A673 (cell line): ENCODE measurements at regions not wholly inside any gene's neighbourhood (a gene's known extent, or its start where the extent isn't known, plus 50 kb on each side); places are given as distances from the start of the nearest gene placed in this dataset.

Experiments
- BruUV-seq: library from RNA; stranded (reverse); fragments of 400-500 nt; replicated peaks from 2 replicates; lab custom pipeline; 2021; lab: Mats Ljungman, UMichigan
- CTCF ChIA-PET: fragments of 300-600 bp; sonication (Branson Sonifier 250); formaldehyde crosslinking; loops from one replicate; lab custom pipeline; 2022; ENCODE audit warnings: antibody characterized with exemption; lab: Charles Lee
- POLR2A ChIA-PET: fragments of 300-600 bp; sonication (Branson Sonifier 250); formaldehyde crosslinking; loops from one replicate; lab custom pipeline; 2022; ENCODE audit warnings: antibody characterized with exemption; ENCODE audit not compliant: low non-redundant PET; lab: Charles Lee
- DNase-seq: peaks from one replicate; pipeline ENCODE4 v3.0.0-alpha.2; 2015; ENCODE audit warnings: low spot score
- H3K27ac ChIP-seq: fragments of 200-600 bp; sonication (generic); 2 replicates; pipeline ENCODE4 v1.5.1; 2016; ENCODE audit warnings: mixed run types, low read depth, mild to moderate bottlenecking, mixed read lengths, antibody characterized with exemption, low read length; ENCODE audit not compliant: poor library complexity, severe bottlenecking
- H3K27me3 ChIP-seq: fragments of 200-600 bp; sonication (generic); replicated peaks from 2 replicates; pipeline ENCODE4 v1.6.1; 2017; ENCODE audit warnings: mixed run types, low read depth, mild to moderate bottlenecking, mixed read lengths, antibody characterized with exemption, low read length; ENCODE audit not compliant: insufficient read depth, poor library complexity
- H3K36me3 ChIP-seq: fragments of 200-600 bp; sonication (generic); 2 replicates; pipeline ENCODE4 v1.6.1; 2016; ENCODE audit warnings: mixed run types, mild to moderate bottlenecking, mixed read lengths, antibody characterized with exemption, low read length; ENCODE audit not compliant: insufficient read depth, poor library complexity, severe bottlenecking
- H3K4me1 ChIP-seq: fragments of 200-600 bp; sonication (generic); 2 replicates; pipeline ENCODE4 v1.6.1; 2017; ENCODE audit warnings: mixed run types, mild to moderate bottlenecking, mixed read lengths, antibody characterized with exemption, low read length; ENCODE audit not compliant: insufficient read depth, poor library complexity, severe bottlenecking
- H3K4me3 ChIP-seq: fragments of 200-600 bp; sonication (generic); 2 replicates; pipeline ENCODE4 v1.5.1; 2016; ENCODE audit warnings: low read depth, mixed run types, mild to moderate bottlenecking, mixed read lengths, low read length; ENCODE audit not compliant: poor library complexity, severe bottlenecking
- H3K9me3 ChIP-seq: fragments of 200-600 bp; sonication (generic); 2 replicates; pipeline ENCODE4 v1.6.1; 2016; ENCODE audit warnings: mixed run types, low read depth, mild to moderate bottlenecking, mixed read lengths, antibody characterized with exemption, low read length; ENCODE audit not compliant: poor library complexity, severe bottlenecking
- CTCF ChIP-seq: fragments of 300-800, 200-600 bp; sonication (generic); conservative IDR thresholded peaks from 2 replicates; pipeline ENCODE4 v1.5.1; 2017; ENCODE audit warnings: low read depth, mild to moderate bottlenecking, antibody characterized with exemption, low read length, moderate library complexity, mixed read lengths
- EZH2 ChIP-seq: fragments of 200-600 bp; sonication (generic); IDR thresholded peaks from 2 replicates; pipeline ENCODE4 v1.6.1; 2017; ENCODE audit warnings: borderline replicate concordance, low read depth, mild to moderate bottlenecking, mixed read lengths, antibody characterized with exemption, low read length; ENCODE audit not compliant: poor library complexity, severe bottlenecking
- intact Hi-C: fragments of 100-400 bp; cut with micrococcal nuclease; formaldehyde crosslinking; loops from one replicate; pipeline ENCODE4 v1.10.0; 2022; ENCODE audit not compliant: unreplicated experiment

GRCh38 chr16:63856537-63856936 lies 1265.3 kb downstream of the CDH11 start:
- ChIA-PET POLR2A (interaction anchor here (0.5 kb wide), 1 partner anchor 104 kb away, joined by 4 read pairs; no protein-coding TSS in a partner anchor), CTCF (no interaction called here)
- Histone ChIP-seq H3K36me3 (no peaks in the 10 kb centered on the region), H3K27me3 (no peaks in the 10 kb centered on the region), H3K27ac (no peak overlapping the region), H3K4me1 (no peaks in the 10 kb centered on the region), H3K9me3 (no peaks in the 10 kb centered on the region), H3K4me3 (no peak overlapping the region)
- BruUV-seq, result no TSS peak
- DNase-seq, result no peak
- intact Hi-C loops, result no loop called here
- TF ChIP-seq CTCF, result no peak
- TF ChIP-seq EZH2, result no peak

- no TSS peak for BruUV-seq
- H3K4me1 ChIP-seq, result no peaks in the 10 kb centered on the region
- ChIA-PET CTCF (no interaction called here), POLR2A (no interaction called here)
- intact Hi-C loops, result no loop called here
- no peaks in the 10 kb centered on the region for H3K27me3 ChIP-seq
- DNase-seq, result no peak
- H3K9me3 ChIP-seq, result no peaks in the 10 kb centered on the region
- TF ChIP-seq EZH2 (no peak), CTCF (no peak)
- H3K36me3 ChIP-seq, result no peaks in the 10 kb centered on the region
- no peak overlapping the region for H3K4me3 ChIP-seq
- no peak overlapping the region for H3K27ac ChIP-seq
These were observed 1270.9 kb downstream of the CDH11 start for GRCh38 chr16:63850979-63851378.

GRCh38 chr16:63841271-63841670 lies 1280.6 kb downstream of the CDH11 start:
- Histone ChIP-seq H3K27ac (no peak overlapping the region), H3K4me3 (no peak overlapping the region), H3K4me1 (no peaks in the 10 kb centered on the region), H3K27me3 (no peaks in the 10 kb centered on the region), H3K36me3 (no peaks in the 10 kb centered on the region), H3K9me3 (peaks cover 12% of the 10 kb centered on the region)
- POLR2A ChIA-PET, result no interaction called here
- BruUV-seq, result no TSS peak
- intact Hi-C loops, result no loop called here
- TF ChIP-seq EZH2 (no peak), CTCF (no peak)
- CTCF ChIA-PET, result no interaction called here
- no peak for DNase-seq
